Vagina (tissue), 2 donors: ENCODE measurements at regions not wholly inside any gene's neighbourhood (a gene's known extent, or its start where the extent isn't known, plus 50 kb on each side); places are given as distances from the start of the nearest gene placed in this dataset.

Experiments
- DNase-seq, 2 donors: peaks; one replicate each; pipeline ENCODE4 v3.0.0-alpha.2; 2017; ENCODE audit errors: extremely low spot score in 2 of 2
- H3K27ac ChIP-seq: fragments of 200-600 bp; sonication (generic); one replicate; pipeline ENCODE4 v1.5.1; 2019
- H3K27me3 ChIP-seq: fragments of 200-600 bp; sonication (generic); one replicate; pipeline ENCODE4 v1.5.1; 2019
- H3K36me3 ChIP-seq, 2 donors: fragments of 200-600 bp; sonication (generic); one replicate each; pipeline ENCODE4 v1.5.1; 2017 to 2019
- H3K4me1 ChIP-seq: fragments of 200-600 bp; sonication (generic); one replicate; pipeline ENCODE4 v1.5.1; 2019
- H3K4me3 ChIP-seq, 2 donors: fragments of 200-600 bp; sonication (generic); 1 replicate in 1 of 2; 2 replicates in 1 of 2; pipeline ENCODE4 v1.5.1; 2016 to 2019
- H3K9me3 ChIP-seq: fragments of 200-600 bp; sonication (generic); one replicate; pipeline ENCODE4 v1.5.1; 2019
- CTCF ChIP-seq, 3 experiments: fragments of 450-650 bp in 2 of 3; fragments of 200-600 bp in 1 of 3; sonication (generic) in 1 of 3; IDR thresholded peaks; one replicate each; pipeline ENCODE4 v1.5.1; 2017 to 2019; ENCODE audit warnings: antibody characterized with exemption in 3 of 3, mild to moderate bottlenecking in 2 of 3, moderate library complexity in 2 of 3
- POLR2A ChIP-seq, 2 donors: fragments of 450-650 bp; IDR thresholded peaks; one replicate each; pipeline ENCODE4 v1.6.1; 2017; ENCODE audit warnings: antibody characterized with exemption in 2 of 2, mild to moderate bottlenecking in 2 of 2, moderate library complexity in 2 of 2
- POLR2AphosphoS5 ChIP-seq, 2 donors: sonication (generic); formaldehyde crosslinking; IDR thresholded peaks; one replicate each; pipeline ENCODE4 v1.9.0; 2017; ENCODE audit warnings: antibody characterized with exemption in 2 of 2, mild to moderate bottlenecking in 2 of 2, low read depth in 1 of 2; ENCODE audit not compliant: insufficient read depth in 1 of 2
- intact Hi-C: fragments of 100-400 bp; cut with DNase I; formaldehyde crosslinking; loops from one replicate; pipeline ENCODE4 v1.15.1; 2023

DNA sequence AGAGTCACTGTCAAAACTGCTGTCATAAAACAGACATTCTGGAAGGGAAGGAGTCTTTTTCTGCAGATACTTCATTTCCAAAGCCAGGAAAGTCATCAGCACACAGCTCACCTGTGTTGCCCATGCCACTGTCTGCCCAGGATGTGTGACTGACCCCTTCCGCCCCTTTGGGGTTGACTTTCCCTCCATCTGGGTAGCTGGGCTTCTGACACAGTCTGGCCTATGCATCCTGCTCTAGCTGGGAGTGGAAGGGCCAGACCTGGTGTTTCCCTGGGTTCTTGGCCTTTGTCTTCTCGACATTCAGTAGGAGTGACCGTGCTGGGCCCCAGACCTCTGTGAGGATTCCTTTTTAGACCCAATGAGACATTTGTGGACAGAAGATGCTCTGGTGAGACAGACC is 378.9 kb upstream of the NUPR2 start:
- DNase-seq = no peak
- Histone ChIP-seq H3K9me3 (no peaks in the 10 kb centered on the region), H3K27ac (no peak overlapping the region), H3K36me3 (no peaks in the 10 kb centered on the region), H3K4me1 (no peaks in the 10 kb centered on the region), H3K4me3 (no peak overlapping the region), H3K27me3 (no peaks in the 10 kb centered on the region)
- TF ChIP-seq POLR2AphosphoS5 (IDR thresholded peaks at IDR 0.05; ENCODE audit: insufficient read depth in 1 of 2, low read depth in 1 of 2) (no peak), CTCF (IDR thresholded peaks at IDR 0.05) (no peak), POLR2A (IDR thresholded peaks at IDR 0.05) (no peak)
- intact Hi-C loops = no loop called here

DNA sequence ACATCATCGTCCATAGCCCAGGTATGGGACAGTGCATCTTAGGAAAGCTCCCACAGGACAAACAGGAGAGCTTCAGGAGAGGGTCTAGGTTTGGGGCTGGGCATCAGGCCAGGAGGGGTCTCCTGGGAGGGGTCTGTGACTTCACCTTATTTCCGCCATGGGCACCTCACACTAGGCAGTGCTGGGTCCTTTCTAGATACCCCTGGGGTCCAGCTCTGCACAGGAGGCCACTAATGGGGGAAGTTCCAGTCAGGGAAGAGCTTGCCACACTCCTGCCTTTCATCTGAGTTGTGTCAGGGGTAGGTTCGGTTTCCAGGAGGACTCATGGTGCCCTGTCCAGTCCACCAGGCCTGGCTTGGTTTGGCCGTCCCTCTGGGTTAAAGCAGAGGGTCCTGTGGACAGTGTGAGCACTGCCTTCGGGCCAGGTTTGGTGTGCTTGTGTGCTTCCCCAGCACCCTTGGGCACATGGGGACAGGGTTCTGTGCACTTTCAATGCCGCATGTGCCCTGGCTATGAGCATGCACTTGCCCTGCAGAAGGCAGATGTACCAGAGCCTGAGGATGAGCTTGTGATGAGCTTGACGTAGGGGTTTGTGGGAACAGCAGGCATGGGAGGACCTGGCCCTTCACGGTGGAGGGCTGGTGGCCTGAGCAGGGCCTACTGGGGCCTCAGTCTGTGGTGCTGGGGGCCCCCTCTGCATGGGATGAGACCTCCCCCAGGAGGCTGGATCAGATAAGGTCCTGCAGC is 377.7 kb upstream of the NUPR2 start:
- no peaks in the 10 kb centered on the region for H3K4me1 ChIP-seq
- H3K4me3 ChIP-seq = no peak overlapping the region
- H3K27me3 ChIP-seq = no peaks in the 10 kb centered on the region
- TF ChIP-seq POLR2A (IDR thresholded peaks at IDR 0.05) = no peak
- no peak for TF ChIP-seq POLR2AphosphoS5 (IDR thresholded peaks at IDR 0.05; ENCODE audit: insufficient read depth in 1 of 2, low read depth in 1 of 2)
- no peak for TF ChIP-seq CTCF (IDR thresholded peaks at IDR 0.05)
- no peaks in the 10 kb centered on the region for H3K36me3 ChIP-seq
- no peaks in the 10 kb centered on the region for H3K9me3 ChIP-seq
- H3K27ac ChIP-seq = no peak overlapping the region
- peak in 1 of 2 donors; percentile 75 for DNase-seq
- intact Hi-C loops = no loop called here

- TF ChIP-seq POLR2AphosphoS5 (IDR thresholded peaks at IDR 0.05; ENCODE audit: insufficient read depth in 1 of 2, low read depth in 1 of 2) (no peak), POLR2A (IDR thresholded peaks at IDR 0.05) (no peak)
- no peaks in the 10 kb centered on the region for H3K27me3 ChIP-seq
- H3K4me3 ChIP-seq = no peak overlapping the region
- intact Hi-C loops = no loop called here
- H3K36me3 ChIP-seq = no peaks in the 10 kb centered on the region
- H3K9me3 ChIP-seq = no peaks in the 10 kb centered on the region
- peak in 1 of 2 donors; percentile 75 for DNase-seq
- no peaks in the 10 kb centered on the region for H3K4me1 ChIP-seq
- no peak overlapping the region for H3K27ac ChIP-seq
These were observed 377.0 kb upstream of the NUPR2 start for GRCh38 chr7:56493196-56493595.

- intact Hi-C loops = no loop called here
- Histone ChIP-seq H3K36me3 (no peaks in the 10 kb centered on the region), H3K4me1 (no peaks in the 10 kb centered on the region), H3K27me3 (no peaks in the 10 kb centered on the region), H3K4me3 (no peak overlapping the region), H3K9me3 (no peaks in the 10 kb centered on the region), H3K27ac (no peak overlapping the region)
- peak in 1 of 2 donors; percentile 71 for DNase-seq
- TF ChIP-seq POLR2AphosphoS5 (IDR thresholded peaks at IDR 0.05; ENCODE audit: insufficient read depth in 1 of 2, low read depth in 1 of 2) = no peak
- no peak for TF ChIP-seq POLR2A (IDR thresholded peaks at IDR 0.05)
- no peak for TF ChIP-seq CTCF (IDR thresholded peaks at IDR 0.05)
These were observed 375.6 kb upstream of the NUPR2 start for GRCh38 chr7:56491636-56492425.

- H3K4me1 ChIP-seq = no peaks in the 10 kb centered on the region
- intact Hi-C loops = no loop called here
- no peaks in the 10 kb centered on the region for H3K36me3 ChIP-seq
- no peak overlapping the region for H3K4me3 ChIP-seq
- DNase-seq = no peak
- TF ChIP-seq CTCF (IDR thresholded peaks at IDR 0.05) = no peak
- TF ChIP-seq POLR2A (IDR thresholded peaks at IDR 0.05) = no peak
- no peak for TF ChIP-seq POLR2AphosphoS5 (IDR thresholded peaks at IDR 0.05; ENCODE audit: insufficient read depth in 1 of 2, low read depth in 1 of 2)
- peaks cover 5% of the 10 kb centered on the region for H3K9me3 ChIP-seq
- no peaks in the 10 kb centered on the region for H3K27me3 ChIP-seq
- H3K27ac ChIP-seq = no peak overlapping the region
These were observed 367.8 kb upstream of the NUPR2 start for GRCh38 chr7:56483861-56484550.
